WTC11 (cell line): ENCODE measurements at regions not wholly inside any gene's neighbourhood (a gene's known extent, or its start where the extent isn't known, plus 50 kb on each side); places are given as distances from the start of the nearest gene placed in this dataset.

Experiments
- ATAC-seq: fragments of 200-7000 bp; cut with Tn5 transposase; 2 replicates; pipeline ENCODE4 v1.10.0; 2021; ENCODE audit warnings: mild to moderate bottlenecking, moderate library complexity
- CTCF ChIA-PET: fragments of 300-600 bp; sonication (Branson Sonifier 250); formaldehyde crosslinking; loops from one replicate; lab custom pipeline; 2021; ENCODE audit warnings: antibody characterized with exemption; lab: Charles Lee
- POLR2A ChIA-PET: fragments of 350-600 bp; sonication (Branson Sonifier 250); formaldehyde crosslinking; loops from one replicate; lab custom pipeline; 2021; ENCODE audit warnings: antibody characterized with exemption; lab: Charles Lee
- DNase-seq: peaks from one replicate; pipeline ENCODE4 v3.0.0; 2021; ENCODE audit warnings: low spot score
- H3K27ac Mint-ChIP-seq: 2 replicates; pipeline ENCODE4 v1.8.0; 2021; ENCODE audit warnings: mixed read lengths
- H3K27me3 Mint-ChIP-seq: 2 replicates; pipeline ENCODE4 v1.8.0; 2021; ENCODE audit warnings: low read depth, mild to moderate bottlenecking, moderate library complexity, mixed read lengths
- H3K36me3 Mint-ChIP-seq: 2 replicates; pipeline ENCODE4 v1.8.0; 2021; ENCODE audit warnings: mixed read lengths
- H3K4me1 Mint-ChIP-seq: 2 replicates; pipeline ENCODE4 v1.8.0; 2022; ENCODE audit warnings: mixed read lengths
- H3K4me3 Mint-ChIP-seq: 2 replicates; pipeline ENCODE4 v1.8.0; 2021; ENCODE audit warnings: mild to moderate bottlenecking, moderate library complexity, mixed read lengths
- H3K9me3 Mint-ChIP-seq: 2 replicates; pipeline ENCODE4 v1.8.0; 2021; ENCODE audit warnings: mixed read lengths
- GABPB1 ChIP-seq: sonication (generic); formaldehyde crosslinking; IDR thresholded peaks from 2 replicates; pipeline ENCODE4 v1.8.1; 2023; ENCODE audit warnings: mild to moderate bottlenecking, missing genetic modification reagents
- IRF2 ChIP-seq: sonication (generic); formaldehyde crosslinking; IDR thresholded peaks from 2 replicates; pipeline ENCODE4 v1.8.0; 2022; ENCODE audit warnings: low read depth, missing genetic modification reagents, borderline replicate concordance
- NR2C2 ChIP-seq: sonication (generic); formaldehyde crosslinking; IDR thresholded peaks from 2 replicates; pipeline ENCODE4 v1.8.0; 2022; ENCODE audit warnings: mild to moderate bottlenecking, missing genetic modification reagents
- RELA ChIP-seq: sonication (generic); formaldehyde crosslinking; IDR thresholded peaks from 2 replicates; pipeline ENCODE4 v1.8.1; 2022; ENCODE audit warnings: missing genetic modification reagents, mild to moderate bottlenecking, borderline replicate concordance
- RORB ChIP-seq: fragments of 250-450 bp; sonication (Bioruptor Pico); IDR thresholded peaks from 2 replicates; pipeline ENCODE4 v1.9.0; 2021; ENCODE audit warnings: mild to moderate bottlenecking
- ZBTB21 ChIP-seq: sonication (generic); formaldehyde crosslinking; IDR thresholded peaks from 2 replicates; pipeline ENCODE4 v1.8.1; 2023; ENCODE audit warnings: mild to moderate bottlenecking, missing genetic modification reagents, borderline replicate concordance
- ZNF121 ChIP-seq: sonication (generic); formaldehyde crosslinking; IDR thresholded peaks from 2 replicates; pipeline ENCODE4 v1.8.0; 2023; ENCODE audit warnings: missing genetic modification reagents
- ZNF138 ChIP-seq: sonication (generic); formaldehyde crosslinking; conservative IDR thresholded peaks from 2 replicates; pipeline ENCODE4 v1.8.1; 2022; ENCODE audit warnings: mild to moderate bottlenecking, moderate library complexity, missing genetic modification reagents
- ZNF416 ChIP-seq: fragments of 250-450 bp; sonication (Bioruptor Pico); IDR thresholded peaks from 2 replicates; pipeline ENCODE4 v1.9.0; 2021; ENCODE audit warnings: mild to moderate bottlenecking, inconsistent platforms
- TF ChIP-seq, protein P1 (sequence below): fragments of 250-450 bp; sonication (Bioruptor Pico); conservative IDR thresholded peaks from 2 replicates; pipeline ENCODE4 v1.9.0; 2021; ENCODE audit warnings: mild to moderate bottlenecking
- TF ChIP-seq, protein P2 (sequence below): sonication (generic); formaldehyde crosslinking; IDR thresholded peaks from 2 replicates; pipeline ENCODE4 v1.8.1; 2022; ENCODE audit warnings: missing genetic modification reagents, borderline replicate concordance
- TF ChIP-seq, protein P3 (sequence below): sonication (generic); formaldehyde crosslinking; IDR thresholded peaks from 2 replicates; pipeline ENCODE4 v1.8.1; 2022; ENCODE audit warnings: mild to moderate bottlenecking, moderate library complexity, missing genetic modification reagents
- TF ChIP-seq, protein P4 (sequence below): sonication (generic); formaldehyde crosslinking; conservative IDR thresholded peaks from 2 replicates; pipeline ENCODE4 v1.8.1; 2023; ENCODE audit warnings: mild to moderate bottlenecking, low read depth, missing genetic modification reagents, moderate library complexity
- TF ChIP-seq, protein P5 (sequence below): sonication (generic); formaldehyde crosslinking; IDR thresholded peaks from 2 replicates; pipeline ENCODE4 v1.8.0; 2022; ENCODE audit warnings: mild to moderate bottlenecking, missing genetic modification reagents
- TF ChIP-seq, protein P6 (sequence below): fragments of 250-450 bp; sonication (Bioruptor Pico); IDR thresholded peaks from 2 replicates; pipeline ENCODE4 v1.9.0; 2021; ENCODE audit warnings: mild to moderate bottlenecking
- TF ChIP-seq, protein P7 (sequence below): sonication (generic); formaldehyde crosslinking; IDR thresholded peaks from 2 replicates; pipeline ENCODE4 v1.8.1; 2023; ENCODE audit warnings: mild to moderate bottlenecking, missing genetic modification reagents

DNA sequence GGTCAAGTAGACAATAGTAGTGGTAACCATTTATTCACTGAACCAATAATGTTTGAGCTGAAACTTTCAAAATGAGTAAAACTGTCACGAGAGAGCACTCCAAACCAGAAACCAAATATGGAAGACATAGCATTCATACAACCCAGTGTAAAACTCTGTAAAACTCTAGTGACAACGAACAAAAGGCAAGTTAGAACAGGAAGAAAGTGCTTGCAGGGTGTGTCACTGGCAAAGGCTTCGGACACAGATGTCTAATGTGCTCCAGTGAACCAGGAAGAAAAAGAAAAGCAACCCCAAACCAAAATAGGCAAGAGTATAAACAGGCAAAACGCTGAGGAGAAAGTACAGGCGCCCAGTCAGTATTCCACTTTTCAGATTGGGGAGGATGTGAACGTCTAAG, 79.3 kb upstream of the FZD10 start:
- Mint-ChIP-seq H3K36me3 (peaks cover 38% of the 10 kb centered on the region), H3K9me3 (peaks cover 51% of the 10 kb centered on the region), H3K27me3 (peaks cover 20% of the 10 kb centered on the region)
- POLR2A ChIA-PET = no interaction called here
- DNase-seq = no peak
- TF ChIP-seq, protein P1, sequence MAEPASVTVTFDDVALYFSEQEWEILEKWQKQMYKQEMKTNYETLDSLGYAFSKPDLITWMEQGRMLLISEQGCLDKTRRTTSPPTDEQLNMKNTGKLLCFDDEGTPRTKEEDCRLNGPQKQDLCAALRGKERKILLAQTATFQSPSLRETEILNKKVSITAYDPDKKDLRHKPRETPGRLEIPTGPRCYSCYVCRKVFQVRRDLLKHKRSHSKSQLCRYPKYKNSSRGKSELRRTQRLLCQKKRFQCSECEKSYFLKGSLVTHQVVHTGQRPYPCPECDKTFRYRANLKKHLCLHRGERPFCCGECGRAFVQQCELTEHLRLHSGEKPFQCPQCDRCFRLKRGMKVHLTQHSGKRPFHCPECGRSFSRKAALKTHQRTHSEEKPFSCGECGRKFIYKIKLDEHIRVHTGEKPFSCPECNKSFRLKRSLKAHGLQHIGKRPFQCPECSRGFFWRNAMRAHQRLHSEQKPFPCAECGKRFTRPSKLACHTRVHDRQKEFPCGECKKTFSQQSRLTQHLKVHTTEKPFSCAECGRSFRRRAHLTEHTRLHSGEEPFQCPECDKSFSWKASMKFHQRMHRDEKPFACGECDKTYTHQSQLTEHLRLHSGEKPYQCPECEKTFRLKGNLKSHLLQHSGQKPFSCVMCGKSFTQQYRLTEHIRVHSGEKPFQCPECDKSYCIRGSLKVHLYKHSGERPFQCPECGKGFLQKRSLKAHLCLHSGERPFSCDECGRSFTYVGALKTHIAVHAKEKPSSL (CRISPR knock-in tag) = no peak
- TF ChIP-seq ZNF121 (CRISPR knock-in tag) (no peak), RORB (CRISPR knock-in tag) (no peak), RELA (CRISPR knock-in tag) (no peak), ZNF138 (CRISPR knock-in tag) (no peak), ZBTB21 (CRISPR knock-in tag) (no peak), NR2C2 (CRISPR knock-in tag) (no peak)
- TF ChIP-seq, protein P2, sequence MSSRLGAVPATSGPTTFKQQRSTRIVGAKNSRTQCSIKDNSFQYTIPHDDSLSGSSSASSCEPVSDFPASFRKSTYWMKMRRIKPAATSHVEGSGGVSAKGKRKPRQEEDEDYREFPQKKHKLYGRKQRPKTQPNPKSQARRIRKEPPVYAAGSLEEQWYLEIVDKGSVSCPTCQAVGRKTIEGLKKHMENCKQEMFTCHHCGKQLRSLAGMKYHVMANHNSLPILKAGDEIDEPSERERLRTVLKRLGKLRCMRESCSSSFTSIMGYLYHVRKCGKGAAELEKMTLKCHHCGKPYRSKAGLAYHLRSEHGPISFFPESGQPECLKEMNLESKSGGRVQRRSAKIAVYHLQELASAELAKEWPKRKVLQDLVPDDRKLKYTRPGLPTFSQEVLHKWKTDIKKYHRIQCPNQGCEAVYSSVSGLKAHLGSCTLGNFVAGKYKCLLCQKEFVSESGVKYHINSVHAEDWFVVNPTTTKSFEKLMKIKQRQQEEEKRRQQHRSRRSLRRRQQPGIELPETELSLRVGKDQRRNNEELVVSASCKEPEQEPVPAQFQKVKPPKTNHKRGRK (CRISPR knock-in tag) = no peak
- TF ChIP-seq, protein P3, sequence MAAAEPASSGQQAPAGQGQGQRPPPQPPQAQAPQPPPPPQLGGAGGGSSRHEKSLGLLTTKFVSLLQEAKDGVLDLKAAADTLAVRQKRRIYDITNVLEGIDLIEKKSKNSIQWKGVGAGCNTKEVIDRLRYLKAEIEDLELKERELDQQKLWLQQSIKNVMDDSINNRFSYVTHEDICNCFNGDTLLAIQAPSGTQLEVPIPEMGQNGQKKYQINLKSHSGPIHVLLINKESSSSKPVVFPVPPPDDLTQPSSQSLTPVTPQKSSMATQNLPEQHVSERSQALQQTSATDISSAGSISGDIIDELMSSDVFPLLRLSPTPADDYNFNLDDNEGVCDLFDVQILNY (CRISPR knock-in tag) = no peak
- TF ChIP-seq, protein P4, sequence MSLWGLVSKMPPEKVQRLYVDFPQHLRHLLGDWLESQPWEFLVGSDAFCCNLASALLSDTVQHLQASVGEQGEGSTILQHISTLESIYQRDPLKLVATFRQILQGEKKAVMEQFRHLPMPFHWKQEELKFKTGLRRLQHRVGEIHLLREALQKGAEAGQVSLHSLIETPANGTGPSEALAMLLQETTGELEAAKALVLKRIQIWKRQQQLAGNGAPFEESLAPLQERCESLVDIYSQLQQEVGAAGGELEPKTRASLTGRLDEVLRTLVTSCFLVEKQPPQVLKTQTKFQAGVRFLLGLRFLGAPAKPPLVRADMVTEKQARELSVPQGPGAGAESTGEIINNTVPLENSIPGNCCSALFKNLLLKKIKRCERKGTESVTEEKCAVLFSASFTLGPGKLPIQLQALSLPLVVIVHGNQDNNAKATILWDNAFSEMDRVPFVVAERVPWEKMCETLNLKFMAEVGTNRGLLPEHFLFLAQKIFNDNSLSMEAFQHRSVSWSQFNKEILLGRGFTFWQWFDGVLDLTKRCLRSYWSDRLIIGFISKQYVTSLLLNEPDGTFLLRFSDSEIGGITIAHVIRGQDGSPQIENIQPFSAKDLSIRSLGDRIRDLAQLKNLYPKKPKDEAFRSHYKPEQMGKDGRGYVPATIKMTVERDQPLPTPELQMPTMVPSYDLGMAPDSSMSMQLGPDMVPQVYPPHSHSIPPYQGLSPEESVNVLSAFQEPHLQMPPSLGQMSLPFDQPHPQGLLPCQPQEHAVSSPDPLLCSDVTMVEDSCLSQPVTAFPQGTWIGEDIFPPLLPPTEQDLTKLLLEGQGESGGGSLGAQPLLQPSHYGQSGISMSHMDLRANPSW = no peak
- TF ChIP-seq, all 79 proteins: peak for 0
- CTCF ChIA-PET = no interaction called here
- no peak for ATAC-seq
- Mint-ChIP-seq H3K4me3 (no peak overlapping the region), H3K27ac (no peak overlapping the region), H3K4me1 (peaks cover 17% of the 10 kb centered on the region)

DNA sequence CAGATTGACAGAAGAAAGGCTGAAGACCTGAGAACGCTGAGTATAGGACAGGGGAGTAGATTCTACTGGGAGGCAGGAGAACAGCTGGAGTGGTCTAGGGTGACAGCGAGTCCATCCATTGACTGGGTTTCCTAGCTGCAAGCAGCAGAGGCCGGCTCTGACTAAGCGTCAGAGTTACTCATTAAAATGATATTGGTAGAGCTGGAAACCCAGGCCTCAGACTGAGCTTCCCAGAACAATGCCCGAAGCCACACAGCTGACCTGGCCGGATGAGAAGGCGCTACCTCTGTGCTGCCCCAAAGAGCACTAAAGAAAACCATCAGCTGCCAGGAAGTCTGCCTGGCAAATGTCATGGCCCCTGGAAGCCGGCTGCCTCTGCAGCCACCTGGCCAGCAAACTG, 78.5 kb upstream of the FZD10 start:
- no peak for TF ChIP-seq GABPB1 (CRISPR knock-in tag)
- no peak for TF ChIP-seq ZNF416 (CRISPR knock-in tag)
- TF ChIP-seq IRF2 (CRISPR knock-in tag) = no peak
- TF ChIP-seq, protein P5, sequence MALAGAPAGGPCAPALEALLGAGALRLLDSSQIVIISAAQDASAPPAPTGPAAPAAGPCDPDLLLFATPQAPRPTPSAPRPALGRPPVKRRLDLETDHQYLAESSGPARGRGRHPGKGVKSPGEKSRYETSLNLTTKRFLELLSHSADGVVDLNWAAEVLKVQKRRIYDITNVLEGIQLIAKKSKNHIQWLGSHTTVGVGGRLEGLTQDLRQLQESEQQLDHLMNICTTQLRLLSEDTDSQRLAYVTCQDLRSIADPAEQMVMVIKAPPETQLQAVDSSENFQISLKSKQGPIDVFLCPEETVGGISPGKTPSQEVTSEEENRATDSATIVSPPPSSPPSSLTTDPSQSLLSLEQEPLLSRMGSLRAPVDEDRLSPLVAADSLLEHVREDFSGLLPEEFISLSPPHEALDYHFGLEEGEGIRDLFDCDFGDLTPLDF (CRISPR knock-in tag) = no peak
- TF ChIP-seq, protein P6, sequence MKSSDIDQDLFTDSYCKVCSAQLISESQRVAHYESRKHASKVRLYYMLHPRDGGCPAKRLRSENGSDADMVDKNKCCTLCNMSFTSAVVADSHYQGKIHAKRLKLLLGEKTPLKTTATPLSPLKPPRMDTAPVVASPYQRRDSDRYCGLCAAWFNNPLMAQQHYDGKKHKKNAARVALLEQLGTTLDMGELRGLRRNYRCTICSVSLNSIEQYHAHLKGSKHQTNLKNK (CRISPR knock-in tag) = no peak
- TF ChIP-seq, protein P7, sequence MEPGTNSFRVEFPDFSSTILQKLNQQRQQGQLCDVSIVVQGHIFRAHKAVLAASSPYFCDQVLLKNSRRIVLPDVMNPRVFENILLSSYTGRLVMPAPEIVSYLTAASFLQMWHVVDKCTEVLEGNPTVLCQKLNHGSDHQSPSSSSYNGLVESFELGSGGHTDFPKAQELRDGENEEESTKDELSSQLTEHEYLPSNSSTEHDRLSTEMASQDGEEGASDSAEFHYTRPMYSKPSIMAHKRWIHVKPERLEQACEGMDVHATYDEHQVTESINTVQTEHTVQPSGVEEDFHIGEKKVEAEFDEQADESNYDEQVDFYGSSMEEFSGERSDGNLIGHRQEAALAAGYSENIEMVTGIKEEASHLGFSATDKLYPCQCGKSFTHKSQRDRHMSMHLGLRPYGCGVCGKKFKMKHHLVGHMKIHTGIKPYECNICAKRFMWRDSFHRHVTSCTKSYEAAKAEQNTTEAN (CRISPR knock-in tag) = no peak
- TF ChIP-seq, all 79 proteins: peak for 0
- no peak for ATAC-seq
- Mint-ChIP-seq H3K36me3 (peaks cover 34% of the 10 kb centered on the region), H3K9me3 (peaks cover 44% of the 10 kb centered on the region), H3K27ac (no peak overlapping the region), H3K4me1 (peaks cover 17% of the 10 kb centered on the region), H3K4me3 (no peak overlapping the region), H3K27me3 (peaks cover 20% of the 10 kb centered on the region)
- ChIA-PET CTCF (interaction anchor here (0.5 kb wide), 1 partner anchor 315 kb away, joined by 3 read pairs; no protein-coding TSS in a partner anchor), POLR2A (no interaction called here)
- DNase-seq = no peak
